ENCODE measurements at regions not wholly inside any gene's neighbourhood (a gene's known extent, or its start where the extent isn't known, plus 50 kb on each side); places are given as distances from the start of the nearest gene placed in this dataset.
A peak's percentile ranks its signal among the peaks of the same experiment; 100 is the strongest.

DNA sequence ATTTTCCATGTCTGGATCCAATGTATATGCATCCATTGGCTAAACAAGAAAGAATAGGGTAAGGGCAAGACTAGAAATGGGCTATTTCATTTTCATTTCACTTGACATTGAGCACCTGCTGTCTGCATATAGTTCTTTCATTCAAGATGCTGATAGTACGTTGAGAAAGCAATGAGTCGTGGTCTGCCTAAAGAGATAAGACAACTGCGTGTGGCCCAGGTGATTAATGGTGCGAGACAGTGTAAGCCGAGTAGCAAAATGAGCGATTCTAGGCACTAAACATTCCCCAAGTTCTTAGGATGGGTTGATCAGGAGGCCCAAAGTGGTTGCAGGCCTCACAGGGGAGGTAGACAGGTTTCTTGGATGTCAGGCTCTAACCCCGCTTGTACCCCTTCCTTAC, 235.4 kb downstream of the PDCD6IP start:
- no peak for DNase-seq
- H3K9ac ChIP-seq (ENCODE audit: low read length): no peak overlapping the region
- H3K18ac ChIP-seq (ENCODE audit: low read length): no peak overlapping the region
- no peak overlapping the region for H3K4me3 ChIP-seq (ENCODE audit: low read depth, low read length)
- WGBS (ENCODE audit: extremely low coverage, insufficient coverage, insufficient read length): no CpG with 5 or more reads among the region's 7 CpGs
- H3K36me3 ChIP-seq (ENCODE audit: control insufficient read depth in 1 of 2, insufficient read depth in 2 of 2, low read length in 2 of 2): no peaks in the 10 kb centered on the region
- H4K91ac ChIP-seq (ENCODE audit: low read depth, low read length): no peak overlapping the region
- H3K27me3 ChIP-seq (ENCODE audit: insufficient read depth, low read length): no peaks in the 10 kb centered on the region
- H2AFZ ChIP-seq (ENCODE audit: insufficient read depth, low read length, poor library complexity): no peak overlapping the region
- H3K79me2 ChIP-seq (ENCODE audit: control insufficient read depth, insufficient read depth, low read length, poor library complexity): no peaks in the 10 kb centered on the region
- no peak overlapping the region for H3K27ac ChIP-seq (ENCODE audit: low read depth, low read length)
- H4K8ac ChIP-seq (ENCODE audit: low read depth, low read length): no peak overlapping the region
- H3K79me1 ChIP-seq (ENCODE audit: low read length): no peaks in the 10 kb centered on the region
- no peak overlapping the region for H3K23ac ChIP-seq (ENCODE audit: low read length)
- H4K12ac ChIP-seq (ENCODE audit: low read depth, low read length): no peak overlapping the region
- H2BK120ac ChIP-seq (ENCODE audit: insufficient read depth, low read length, poor library complexity): no peak overlapping the region
- no peak overlapping the region for H2AK5ac ChIP-seq (ENCODE audit: low read length)
- H2BK5ac ChIP-seq (ENCODE audit: low read depth, low read length, poor library complexity): no peak overlapping the region
- H3K4me2 ChIP-seq (ENCODE audit: low read length): no peak overlapping the region
- H3K14ac ChIP-seq (ENCODE audit: low read length): no peak overlapping the region
- H3K4me1 ChIP-seq (ENCODE audit: control insufficient read depth in 1 of 2, insufficient read depth in 2 of 2, low read length in 2 of 2): no peaks in the 10 kb centered on the region
- no peak overlapping the region for H2BK12ac ChIP-seq (ENCODE audit: low read length)
- H3K9me3 ChIP-seq (ENCODE audit: insufficient read depth, low read depth, low read length): peaks cover 2% of the 10 kb centered on the region
- no peak overlapping the region for H3K4ac ChIP-seq (ENCODE audit: low read depth, low read length)

DNA sequence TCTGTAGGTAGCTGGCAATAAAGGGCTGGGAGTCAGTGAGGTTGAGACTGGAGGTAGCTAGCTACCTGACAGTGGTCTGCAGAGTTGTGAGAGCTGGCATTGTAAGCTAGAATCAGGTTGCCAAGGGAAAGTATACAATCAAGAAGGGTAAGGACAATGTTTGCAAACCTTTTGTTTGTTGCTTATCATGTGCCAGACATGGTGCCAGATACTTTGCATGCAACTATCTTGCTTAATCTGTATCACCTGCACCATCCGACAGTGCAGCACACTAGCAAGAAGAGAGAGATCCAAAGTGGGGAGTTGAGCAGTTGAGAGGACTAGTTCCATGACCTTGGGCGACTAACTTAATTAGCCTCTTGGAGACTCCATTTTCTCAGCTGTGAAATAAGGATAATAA, 236.4 kb downstream of the PDCD6IP start:
- WGBS (ENCODE audit: extremely low coverage, insufficient coverage, insufficient read length): no CpG with 5 or more reads among the region's 2 CpGs
- no peak overlapping the region for H2BK12ac ChIP-seq (ENCODE audit: low read length)
- H3K4ac ChIP-seq (ENCODE audit: low read depth, low read length): no peak overlapping the region
- no peak overlapping the region for H3K14ac ChIP-seq (ENCODE audit: low read length)
- DNase-seq: no peak
- no peaks in the 10 kb centered on the region for H3K79me1 ChIP-seq (ENCODE audit: low read length)
- no peaks in the 10 kb centered on the region for H3K4me1 ChIP-seq (ENCODE audit: control insufficient read depth in 1 of 2, insufficient read depth in 2 of 2, low read length in 2 of 2)
- H3K36me3 ChIP-seq (ENCODE audit: control insufficient read depth in 1 of 2, insufficient read depth in 2 of 2, low read length in 2 of 2): no peaks in the 10 kb centered on the region
- H2BK120ac ChIP-seq (ENCODE audit: insufficient read depth, low read length, poor library complexity): no peak overlapping the region
- H4K12ac ChIP-seq (ENCODE audit: low read depth, low read length): no peak overlapping the region
- no peak overlapping the region for H3K4me2 ChIP-seq (ENCODE audit: low read length)
- H2BK5ac ChIP-seq (ENCODE audit: low read depth, low read length, poor library complexity): no peak overlapping the region
- no peak overlapping the region for H3K9ac ChIP-seq (ENCODE audit: low read length)
- H4K91ac ChIP-seq (ENCODE audit: low read depth, low read length): no peak overlapping the region
- no peak overlapping the region for H3K18ac ChIP-seq (ENCODE audit: low read length)
- no peaks in the 10 kb centered on the region for H3K27me3 ChIP-seq (ENCODE audit: insufficient read depth, low read length)
- H4K8ac ChIP-seq (ENCODE audit: low read depth, low read length): no peak overlapping the region
- H3K27ac ChIP-seq (ENCODE audit: low read depth, low read length): no peak overlapping the region
- H2AK5ac ChIP-seq (ENCODE audit: low read length): no peak overlapping the region
- no peak overlapping the region for H2AFZ ChIP-seq (ENCODE audit: insufficient read depth, low read length, poor library complexity)
- no peaks in the 10 kb centered on the region for H3K79me2 ChIP-seq (ENCODE audit: control insufficient read depth, insufficient read depth, low read length, poor library complexity)
- H3K23ac ChIP-seq (ENCODE audit: low read length): peak overlapping the region; percentile 49
- peaks cover 2% of the 10 kb centered on the region for H3K9me3 ChIP-seq (ENCODE audit: insufficient read depth, low read depth, low read length)
- H3K4me3 ChIP-seq (ENCODE audit: low read depth, low read length): no peak overlapping the region

DNA sequence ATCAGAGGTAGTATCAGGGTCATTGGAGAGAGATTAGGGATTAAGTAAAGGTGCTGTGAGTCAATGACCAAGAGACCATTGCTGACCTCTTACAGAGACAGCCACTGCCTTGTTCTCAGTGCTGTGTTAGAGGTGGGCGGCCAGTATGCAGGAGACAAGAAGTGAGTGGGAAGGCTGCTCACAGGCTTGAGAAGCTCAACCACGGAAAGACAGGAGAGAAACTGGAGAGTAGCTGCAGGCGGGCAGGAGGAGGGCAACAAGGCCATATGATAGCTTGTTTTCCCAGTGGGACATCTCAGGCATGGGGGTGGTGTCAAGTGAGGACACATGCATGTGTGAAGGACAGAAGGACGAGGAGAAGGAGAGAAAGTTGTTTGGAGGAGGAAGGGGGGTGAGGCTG, 237.3 kb downstream of the PDCD6IP start:
- Histone ChIP-seq H4K12ac (ENCODE audit: low read depth, low read length) (no peak overlapping the region), H3K9me3 (ENCODE audit: insufficient read depth, low read depth, low read length) (peaks cover 2% of the 10 kb centered on the region), H3K27ac (ENCODE audit: low read depth, low read length) (no peak overlapping the region), H3K79me2 (ENCODE audit: control insufficient read depth, insufficient read depth, low read length, poor library complexity) (no peaks in the 10 kb centered on the region), H2AFZ (ENCODE audit: insufficient read depth, low read length, poor library complexity) (no peak overlapping the region), H3K9ac (ENCODE audit: low read length) (no peak overlapping the region), H2BK120ac (ENCODE audit: insufficient read depth, low read length, poor library complexity) (no peak overlapping the region), H4K8ac (ENCODE audit: low read depth, low read length) (no peak overlapping the region), H3K14ac (ENCODE audit: low read length) (no peak overlapping the region), H3K4me2 (ENCODE audit: low read length) (no peak overlapping the region), H3K36me3 (ENCODE audit: control insufficient read depth in 1 of 2, insufficient read depth in 2 of 2, low read length in 2 of 2) (no peaks in the 10 kb centered on the region), H3K4me1 (ENCODE audit: control insufficient read depth in 1 of 2, insufficient read depth in 2 of 2, low read length in 2 of 2) (no peaks in the 10 kb centered on the region), H2BK5ac (ENCODE audit: low read depth, low read length, poor library complexity) (no peak overlapping the region), H2BK12ac (ENCODE audit: low read length) (no peak overlapping the region), H3K4me3 (ENCODE audit: low read depth, low read length) (no peak overlapping the region), H2AK5ac (ENCODE audit: low read length) (no peak overlapping the region), H3K4ac (ENCODE audit: low read depth, low read length) (no peak overlapping the region), H4K91ac (ENCODE audit: low read depth, low read length) (no peak overlapping the region), H3K23ac (ENCODE audit: low read length) (no peak overlapping the region), H3K18ac (ENCODE audit: low read length) (no peak overlapping the region), H3K27me3 (ENCODE audit: insufficient read depth, low read length) (no peaks in the 10 kb centered on the region), H3K79me1 (ENCODE audit: low read length) (no peaks in the 10 kb centered on the region)
- 100% methylated on average over 1 of the region's 4 CpGs for WGBS (ENCODE audit: extremely low coverage, insufficient coverage, insufficient read length)
- no peak for DNase-seq

- DNase-seq: no peak
- Histone ChIP-seq H2BK120ac (ENCODE audit: insufficient read depth, low read length, poor library complexity) (no peak overlapping the region), H3K36me3 (ENCODE audit: control insufficient read depth in 1 of 2, insufficient read depth in 2 of 2, low read length in 2 of 2) (no peaks in the 10 kb centered on the region), H3K27ac (ENCODE audit: low read depth, low read length) (no peak overlapping the region), H3K18ac (ENCODE audit: low read length) (no peak overlapping the region), H4K12ac (ENCODE audit: low read depth, low read length) (no peak overlapping the region), H3K4me2 (ENCODE audit: low read length) (no peak overlapping the region), H2AK5ac (ENCODE audit: low read length) (no peak overlapping the region), H3K23ac (ENCODE audit: low read length) (no peak overlapping the region), H3K4ac (ENCODE audit: low read depth, low read length) (no peak overlapping the region), H2BK12ac (ENCODE audit: low read length) (no peak overlapping the region), H3K4me1 (ENCODE audit: control insufficient read depth in 1 of 2, insufficient read depth in 2 of 2, low read length in 2 of 2) (no peaks in the 10 kb centered on the region), H3K9me3 (ENCODE audit: insufficient read depth, low read depth, low read length) (peaks cover 2% of the 10 kb centered on the region), H2BK5ac (ENCODE audit: low read depth, low read length, poor library complexity) (no peak overlapping the region), H4K8ac (ENCODE audit: low read depth, low read length) (no peak overlapping the region), H2AFZ (ENCODE audit: insufficient read depth, low read length, poor library complexity) (no peak overlapping the region), H4K91ac (ENCODE audit: low read depth, low read length) (no peak overlapping the region), H3K79me2 (ENCODE audit: control insufficient read depth, insufficient read depth, low read length, poor library complexity) (no peaks in the 10 kb centered on the region), H3K9ac (ENCODE audit: low read length) (no peak overlapping the region), H3K4me3 (ENCODE audit: low read depth, low read length) (no peak overlapping the region), H3K79me1 (ENCODE audit: low read length) (no peaks in the 10 kb centered on the region), H3K14ac (ENCODE audit: low read length) (no peak overlapping the region), H3K27me3 (ENCODE audit: insufficient read depth, low read length) (no peaks in the 10 kb centered on the region)
- WGBS (ENCODE audit: extremely low coverage, insufficient coverage, insufficient read length): no CpG with 5 or more reads among the region's 8 CpGs
Observed at GRCh38 chr3:34037260-34037659, 238.8 kb downstream of the PDCD6IP start.

All from trophoblast cell (in vitro differentiated cells and primary cell).